ENCODE measurements at regions not wholly inside any gene's neighbourhood (a gene's known extent, or its start where the extent isn't known, plus 50 kb on each side); places are given as distances from the start of the nearest gene placed in this dataset.

DNA sequence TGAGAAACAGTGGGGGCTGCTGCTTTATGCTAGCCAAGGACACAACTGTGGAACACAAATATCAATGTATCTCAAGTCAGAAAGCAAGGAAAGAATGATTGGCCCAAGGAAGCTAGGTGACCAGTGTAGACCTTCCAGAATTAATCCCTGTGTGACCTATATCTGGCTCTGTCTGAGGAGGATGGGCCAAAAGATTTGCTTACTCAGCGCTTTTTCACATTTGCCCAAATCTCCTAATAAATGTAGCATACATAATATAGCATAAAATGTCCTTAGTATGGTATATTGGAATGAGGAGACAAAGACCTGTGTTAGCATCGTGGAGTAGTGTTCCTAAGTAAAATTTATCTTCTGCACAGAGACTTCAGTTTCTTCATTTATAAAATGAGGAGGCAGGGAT lies 66.7 kb upstream of the NT5C1B start:
- Histone ChIP-seq H3K9me3 (ENCODE audit: control insufficient read depth, low read length) (no peaks in the 10 kb centered on the region), H3K27me3 (ENCODE audit: control insufficient read depth, insufficient read depth, low read length) (no peaks in the 10 kb centered on the region), H3K9ac (no peak overlapping the region), H3K4me2 (ENCODE audit: low read length) (no peak overlapping the region), H3K27ac (no peak overlapping the region), H3K79me2 (no peaks in the 10 kb centered on the region), H3K4me1 (no peaks in the 10 kb centered on the region), H3K4me3 (ENCODE audit: low read depth, low read length) (no peak overlapping the region), H2AFZ (no peak overlapping the region), H3K36me3 (ENCODE audit: control insufficient read depth, insufficient read depth, low read length) (no peaks in the 10 kb centered on the region)
- TF ChIP-seq, protein P1, sequence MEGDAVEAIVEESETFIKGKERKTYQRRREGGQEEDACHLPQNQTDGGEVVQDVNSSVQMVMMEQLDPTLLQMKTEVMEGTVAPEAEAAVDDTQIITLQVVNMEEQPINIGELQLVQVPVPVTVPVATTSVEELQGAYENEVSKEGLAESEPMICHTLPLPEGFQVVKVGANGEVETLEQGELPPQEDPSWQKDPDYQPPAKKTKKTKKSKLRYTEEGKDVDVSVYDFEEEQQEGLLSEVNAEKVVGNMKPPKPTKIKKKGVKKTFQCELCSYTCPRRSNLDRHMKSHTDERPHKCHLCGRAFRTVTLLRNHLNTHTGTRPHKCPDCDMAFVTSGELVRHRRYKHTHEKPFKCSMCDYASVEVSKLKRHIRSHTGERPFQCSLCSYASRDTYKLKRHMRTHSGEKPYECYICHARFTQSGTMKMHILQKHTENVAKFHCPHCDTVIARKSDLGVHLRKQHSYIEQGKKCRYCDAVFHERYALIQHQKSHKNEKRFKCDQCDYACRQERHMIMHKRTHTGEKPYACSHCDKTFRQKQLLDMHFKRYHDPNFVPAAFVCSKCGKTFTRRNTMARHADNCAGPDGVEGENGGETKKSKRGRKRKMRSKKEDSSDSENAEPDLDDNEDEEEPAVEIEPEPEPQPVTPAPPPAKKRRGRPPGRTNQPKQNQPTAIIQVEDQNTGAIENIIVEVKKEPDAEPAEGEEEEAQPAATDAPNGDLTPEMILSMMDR (IDR thresholded peaks at IDR 0.05), result no peak

DNA sequence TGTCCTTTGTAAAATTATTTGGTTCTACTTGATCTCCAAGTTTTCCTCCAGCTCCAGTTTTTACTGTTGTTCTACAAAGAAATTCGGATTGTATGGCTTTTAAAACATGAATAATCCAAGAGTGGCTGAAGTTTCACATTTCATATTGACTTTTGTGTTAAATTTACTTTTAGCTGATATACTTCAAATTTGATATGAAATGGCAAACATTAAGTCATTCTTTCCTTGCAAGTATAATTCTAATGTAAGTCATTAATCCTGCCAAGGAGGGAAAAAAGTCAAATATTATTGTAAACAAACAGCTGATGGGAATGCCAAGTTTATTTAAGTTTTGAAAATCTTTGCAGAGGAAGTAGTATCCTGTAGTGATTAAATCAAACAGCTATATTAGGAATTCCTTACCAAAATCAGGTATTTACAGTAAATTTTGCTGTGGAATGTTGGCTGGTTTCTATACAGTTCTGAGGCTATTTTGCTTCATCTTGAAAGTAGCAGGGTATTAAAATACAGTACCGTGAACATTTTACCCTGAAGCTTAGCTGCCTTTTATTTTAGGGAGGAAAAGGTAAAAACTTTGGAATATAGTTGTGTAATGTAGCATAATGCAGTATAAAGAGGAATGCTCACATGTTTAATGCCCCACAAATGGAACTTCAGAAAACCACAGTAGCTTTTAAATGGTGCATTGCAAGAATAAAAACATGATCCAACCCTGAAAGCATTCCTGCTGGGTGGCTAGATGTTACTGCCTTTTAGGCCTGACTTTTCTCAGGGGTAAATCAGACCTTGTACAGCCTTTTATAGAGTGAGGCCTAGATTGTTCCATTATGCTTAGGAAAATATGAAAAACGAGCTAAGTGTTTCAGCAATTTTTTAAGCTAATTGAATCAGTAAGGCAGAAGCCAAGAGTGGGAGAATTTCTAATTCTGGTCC lies 62.7 kb upstream of the NT5C1B start:
- H3K4me1 ChIP-seq, result no peaks in the 10 kb centered on the region
- H3K9ac ChIP-seq, result no peak overlapping the region
- TF ChIP-seq, protein P1 (IDR thresholded peaks at IDR 0.05), result no peak
- H3K9me3 ChIP-seq (ENCODE audit: control insufficient read depth, low read length), result no peaks in the 10 kb centered on the region
- H3K36me3 ChIP-seq (ENCODE audit: control insufficient read depth, insufficient read depth, low read length), result no peaks in the 10 kb centered on the region
- no peak overlapping the region for H3K27ac ChIP-seq
- H3K4me2 ChIP-seq (ENCODE audit: low read length), result no peak overlapping the region
- no peak overlapping the region for H3K4me3 ChIP-seq (ENCODE audit: low read depth, low read length)
- H3K79me2 ChIP-seq, result no peaks in the 10 kb centered on the region
- H3K27me3 ChIP-seq (ENCODE audit: control insufficient read depth, insufficient read depth, low read length), result no peaks in the 10 kb centered on the region
- no peak overlapping the region for H2AFZ ChIP-seq

DNA sequence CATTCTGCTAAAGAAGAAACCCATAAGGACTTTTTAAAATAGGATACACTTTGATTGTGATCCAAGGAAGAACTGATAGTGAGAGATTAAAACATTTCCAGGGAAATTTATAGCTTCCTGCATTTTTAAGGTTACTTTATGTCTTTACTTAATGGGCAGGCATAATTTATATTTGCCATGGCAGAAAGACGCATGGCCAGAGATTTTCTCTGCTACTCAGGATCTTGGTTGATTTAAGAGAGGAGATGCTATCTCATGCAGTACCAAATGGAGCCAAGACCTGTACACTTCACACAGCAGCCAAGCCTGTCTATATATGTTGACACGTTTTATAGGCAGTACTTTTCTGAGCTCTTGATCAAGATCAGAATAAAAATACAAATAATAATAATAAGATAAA lies 60.9 kb upstream of the NT5C1B start:
- no peaks in the 10 kb centered on the region for H3K79me2 ChIP-seq
- H3K27ac ChIP-seq, result no peak overlapping the region
- H3K9me3 ChIP-seq (ENCODE audit: control insufficient read depth, low read length), result no peaks in the 10 kb centered on the region
- H3K4me3 ChIP-seq (ENCODE audit: low read depth, low read length), result no peak overlapping the region
- H3K4me2 ChIP-seq (ENCODE audit: low read length), result no peak overlapping the region
- no peak overlapping the region for H2AFZ ChIP-seq
- no peaks in the 10 kb centered on the region for H3K4me1 ChIP-seq
- no peak overlapping the region for H3K9ac ChIP-seq
- H3K27me3 ChIP-seq (ENCODE audit: control insufficient read depth, insufficient read depth, low read length), result no peaks in the 10 kb centered on the region
- TF ChIP-seq, protein P1 (IDR thresholded peaks at IDR 0.05), result no peak
- H3K36me3 ChIP-seq (ENCODE audit: control insufficient read depth, insufficient read depth, low read length), result no peaks in the 10 kb centered on the region

DNA sequence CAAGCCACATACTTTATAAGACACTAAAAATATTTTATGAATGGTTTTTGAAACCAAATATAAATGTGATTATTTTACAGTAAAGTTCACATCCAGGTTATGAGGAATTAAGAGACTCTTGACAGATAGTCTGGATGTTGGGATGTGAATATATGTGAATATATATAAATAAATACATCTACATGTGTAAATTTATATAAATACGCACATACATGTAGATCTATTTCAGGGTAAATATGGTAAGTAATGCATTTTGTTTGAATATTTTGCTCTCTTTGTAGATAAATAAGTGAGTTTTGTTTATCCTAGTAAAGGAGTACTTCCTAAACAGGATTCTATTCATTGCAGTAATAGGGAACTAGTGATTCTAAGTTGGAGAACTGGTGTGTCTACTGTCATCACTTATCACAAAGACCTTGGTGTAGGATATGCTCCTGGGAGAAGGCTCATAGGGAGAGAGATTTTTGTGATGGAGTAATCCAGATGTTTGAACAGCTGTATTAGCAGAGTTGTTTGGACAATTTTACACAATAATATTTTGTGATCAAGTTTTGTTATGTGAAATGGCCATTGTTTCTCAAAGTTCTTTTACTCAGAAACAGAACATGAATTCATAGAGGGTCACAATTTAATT lies 60.2 kb upstream of the NT5C1B start:
- Histone ChIP-seq H3K27ac (no peak overlapping the region), H3K9me3 (ENCODE audit: control insufficient read depth, low read length) (no peaks in the 10 kb centered on the region), H2AFZ (no peak overlapping the region), H3K4me2 (ENCODE audit: low read length) (no peak overlapping the region), H3K4me3 (ENCODE audit: low read depth, low read length) (no peak overlapping the region), H3K27me3 (ENCODE audit: control insufficient read depth, insufficient read depth, low read length) (no peaks in the 10 kb centered on the region), H3K36me3 (ENCODE audit: control insufficient read depth, insufficient read depth, low read length) (no peaks in the 10 kb centered on the region), H3K79me2 (no peaks in the 10 kb centered on the region), H3K4me1 (no peaks in the 10 kb centered on the region), H3K9ac (no peak overlapping the region)
- TF ChIP-seq, protein P1 (IDR thresholded peaks at IDR 0.05), result no peak

Data from parathyroid adenoma (tissue), 2 donors.